GM21825 (cell line): ENCODE measurements at regions not wholly inside any gene's neighbourhood (a gene's known extent, or its start where the extent isn't known, plus 50 kb on each side); places are given as distances from the start of the nearest gene placed in this dataset.

Experiments used
- ATAC-seq: cut with Tn5 transposase; IDR thresholded peaks from one replicate; pipeline ENCODE4 v1.9.1; 2021; ENCODE audit warnings: mild to moderate bottlenecking, moderate library complexity; ENCODE audit not compliant: unreplicated experiment

- no peak for ATAC-seq
Observed at GRCh38 chr2:457262-457661, 169.4 kb upstream of the ALKAL2 start.

GRCh38 chr2:455913-456312, 168.0 kb upstream of the ALKAL2 start:
- no peak for ATAC-seq

DNA sequence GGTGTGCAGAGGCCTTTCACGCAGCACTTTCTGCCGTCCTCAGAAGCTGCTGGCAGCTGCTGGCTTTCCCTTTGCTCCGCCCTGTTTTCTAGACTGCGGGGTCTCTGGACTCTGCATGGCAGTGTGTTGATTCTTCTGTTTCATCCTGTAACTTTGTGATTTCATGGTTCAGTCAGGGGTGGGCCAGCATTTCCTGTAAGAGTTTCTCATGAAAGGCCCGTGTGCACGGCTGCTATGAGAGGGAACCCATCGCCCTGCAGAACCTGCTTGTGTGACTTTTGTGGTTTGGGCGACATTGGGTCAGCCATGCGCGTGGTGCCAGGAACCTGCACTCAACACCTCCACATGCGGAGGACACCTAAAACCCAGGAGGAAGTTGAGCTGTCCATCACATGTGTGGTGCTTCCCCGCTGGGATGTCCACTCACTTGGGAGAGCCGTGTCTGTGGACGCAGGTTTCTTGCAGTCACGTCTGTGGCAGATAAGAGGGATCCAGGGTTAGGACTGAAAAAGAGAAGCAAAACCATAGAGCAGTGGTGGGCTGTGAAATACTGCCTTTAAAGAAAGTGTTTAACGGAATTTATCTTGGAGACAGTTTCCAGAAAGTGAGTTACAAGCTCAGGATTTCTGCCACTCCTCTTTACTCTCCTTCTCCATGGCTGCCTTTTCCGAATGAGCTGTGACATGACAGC, 167.3 kb upstream of the ALKAL2 start:
- ATAC-seq = no peak

GRCh38 chr2:453132-453531, 165.2 kb upstream of the ALKAL2 start:
- no peak for ATAC-seq

- no peak for ATAC-seq
Observed at GRCh38 chr2:451495-451894, 163.6 kb upstream of the ALKAL2 start.

- ATAC-seq = no peak
Observed at GRCh38 chr2:449246-450067, 161.6 kb upstream of the ALKAL2 start.

DNA sequence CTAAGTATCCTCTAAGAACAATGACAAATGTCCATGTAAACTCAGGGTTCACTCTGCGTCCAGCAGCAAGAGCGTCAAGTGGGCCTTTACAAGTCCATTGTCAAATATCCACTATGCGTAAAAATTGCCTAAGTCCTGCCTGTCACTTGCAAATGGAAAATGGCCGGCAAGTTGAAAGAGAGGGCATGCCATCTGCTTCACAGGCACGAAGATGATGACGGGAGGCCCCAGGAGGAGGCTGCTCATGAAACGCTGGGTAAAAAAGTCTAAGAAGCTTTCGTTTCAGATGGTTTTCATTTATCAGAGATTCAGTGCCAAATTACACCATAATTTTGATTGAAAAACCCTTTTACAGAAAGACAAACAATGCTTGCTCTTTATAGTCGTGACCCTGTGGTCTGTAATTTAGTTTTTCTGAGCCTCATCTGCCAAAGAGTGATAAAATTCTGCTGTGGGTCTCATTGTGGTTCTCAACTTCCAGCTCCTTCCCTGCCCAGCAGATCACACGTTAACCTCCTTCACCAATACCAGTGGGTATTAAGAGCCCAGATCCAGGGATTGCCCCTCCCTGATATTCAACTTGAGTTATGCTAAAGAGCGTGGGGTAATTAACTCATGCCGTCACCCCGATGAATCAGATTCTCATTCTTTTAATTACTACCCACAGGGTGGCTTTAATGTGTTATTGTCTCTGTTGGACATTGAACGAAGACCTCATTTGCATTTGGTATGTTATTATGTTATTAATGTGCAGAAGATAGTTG, 160.2 kb upstream of the ALKAL2 start:
- ATAC-seq = no peak

GRCh38 chr2:446963-447530, 159.2 kb upstream of the ALKAL2 start:
- no peak for ATAC-seq

DNA sequence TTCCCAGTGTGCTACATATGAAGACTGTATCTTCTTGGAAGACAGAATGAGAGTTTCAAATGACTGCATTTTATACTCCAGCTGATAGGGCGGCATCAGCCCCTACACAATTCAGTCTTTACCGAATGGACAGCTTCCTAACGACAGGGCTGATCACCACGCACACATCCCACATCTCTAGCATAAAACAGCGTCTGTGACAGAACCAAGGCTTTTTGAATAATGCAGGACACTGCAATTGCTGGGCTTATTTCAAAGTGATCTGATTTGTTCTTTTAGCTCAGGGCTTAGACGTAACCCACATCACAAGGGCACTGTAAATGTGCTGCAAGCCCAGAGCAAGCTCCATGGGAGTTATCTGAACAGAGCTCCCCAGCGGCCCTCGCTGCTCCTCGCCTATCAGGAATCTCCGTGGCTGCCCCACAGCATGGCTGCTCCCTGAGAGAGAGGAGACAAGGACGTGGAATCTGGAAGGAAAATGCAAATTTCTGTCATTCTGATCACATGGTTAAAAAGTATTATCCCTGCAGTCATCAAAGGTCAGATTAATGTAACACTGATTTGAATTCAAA, 158.5 kb upstream of the ALKAL2 start:
- no peak for ATAC-seq

GRCh38 chr2:445896-446295, 158.0 kb upstream of the ALKAL2 start:
- ATAC-seq = no peak

GRCh38 chr2:444937-445884, 157.3 kb upstream of the ALKAL2 start:
- ATAC-seq = no peak

DNA sequence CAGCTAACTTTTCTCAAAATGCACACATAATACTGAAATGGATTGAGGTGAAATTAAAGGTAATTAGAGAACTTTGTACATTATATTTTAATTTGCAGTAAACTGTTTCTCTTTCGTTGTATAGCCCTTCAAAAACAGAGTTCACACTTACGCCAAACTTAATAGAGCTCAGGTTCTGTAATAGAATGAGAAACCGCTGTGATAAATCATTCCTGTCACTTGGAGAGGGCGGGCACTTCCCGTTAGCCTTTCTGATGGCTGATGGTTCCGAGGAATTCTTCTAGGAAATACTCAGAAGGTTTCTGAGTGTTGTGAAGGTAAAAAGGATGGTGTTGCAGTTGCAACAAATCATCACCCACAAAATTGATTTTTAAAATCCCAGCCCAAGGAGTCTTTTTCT, 155.8 kb upstream of the ALKAL2 start:
- no peak for ATAC-seq

DNA sequence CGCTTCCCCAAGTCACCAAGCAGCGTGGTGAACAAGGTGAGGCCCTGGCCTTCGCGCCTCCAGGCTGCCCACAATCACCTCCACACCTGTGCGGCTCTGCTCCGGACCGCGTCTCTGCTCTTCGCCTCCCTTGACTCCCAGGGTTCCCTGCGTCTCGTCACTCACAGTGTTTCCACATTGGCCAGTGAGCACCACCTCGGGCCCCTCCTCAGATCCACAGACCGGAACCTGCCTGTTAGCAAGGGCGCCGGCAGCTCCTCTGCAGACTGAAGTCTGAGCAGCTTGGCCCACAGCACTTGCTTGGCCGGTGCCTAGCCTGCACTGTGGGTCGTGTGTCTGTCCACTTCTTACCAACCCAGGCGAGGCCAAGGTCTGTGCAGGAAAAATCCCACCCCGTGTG, 155.3 kb upstream of the ALKAL2 start:
- ATAC-seq = no peak

DNA sequence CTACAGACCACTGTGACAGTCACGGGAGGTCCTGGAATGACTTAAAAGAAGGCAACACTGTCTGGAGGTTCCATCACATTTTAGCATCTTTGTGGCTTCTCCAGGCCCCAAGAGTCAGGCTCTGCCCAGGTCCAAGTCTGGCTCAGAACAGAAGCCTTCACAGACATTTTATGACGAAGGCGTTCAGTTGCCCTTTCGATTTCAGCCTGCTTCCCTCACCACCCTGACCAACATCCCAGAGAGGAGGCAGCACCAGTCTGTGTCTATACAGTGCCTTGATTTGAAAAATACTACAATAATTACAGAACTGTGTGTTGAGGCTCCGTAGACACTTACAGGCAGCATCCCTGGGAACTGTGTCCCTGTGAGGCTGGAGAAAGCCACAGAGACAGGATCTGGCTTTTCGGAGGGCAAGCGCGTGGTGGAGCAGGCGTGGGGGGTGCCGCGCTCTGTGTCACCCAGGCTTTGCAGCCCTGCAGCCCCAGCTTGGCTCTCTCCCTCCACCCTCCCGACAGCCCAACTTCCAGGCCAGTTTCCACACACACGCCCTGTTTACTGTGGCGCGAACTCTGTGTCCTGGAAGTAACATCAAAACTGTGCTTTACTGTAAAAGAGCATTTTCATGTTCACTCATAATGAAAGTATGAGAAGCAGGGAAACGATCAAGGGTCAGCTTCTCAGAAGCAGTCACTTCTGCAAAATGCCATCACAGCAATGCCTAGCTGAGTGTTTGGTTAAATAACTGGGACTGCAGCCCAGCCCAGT, 153.5 kb upstream of the ALKAL2 start:
- no peak for ATAC-seq

DNA sequence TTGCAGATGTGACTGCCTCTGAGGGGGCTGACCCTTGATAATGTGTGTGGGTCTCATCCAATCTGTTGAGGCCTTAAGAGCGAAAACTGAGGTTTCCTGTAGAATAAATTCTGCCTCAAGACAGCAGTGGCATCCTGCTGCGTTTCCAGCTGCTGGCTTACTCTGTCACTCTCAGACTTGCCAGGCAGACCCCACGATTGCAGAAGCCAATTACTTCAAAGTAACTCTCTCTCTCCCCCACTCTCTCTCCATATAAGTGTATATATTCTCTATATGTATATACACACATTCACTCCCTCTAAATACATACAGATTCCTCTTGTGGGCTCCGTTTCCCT, 152.5 kb upstream of the ALKAL2 start:
- ATAC-seq = no peak

- ATAC-seq = no peak
Observed at GRCh38 chr2:439556-440402, 151.9 kb upstream of the ALKAL2 start.

DNA sequence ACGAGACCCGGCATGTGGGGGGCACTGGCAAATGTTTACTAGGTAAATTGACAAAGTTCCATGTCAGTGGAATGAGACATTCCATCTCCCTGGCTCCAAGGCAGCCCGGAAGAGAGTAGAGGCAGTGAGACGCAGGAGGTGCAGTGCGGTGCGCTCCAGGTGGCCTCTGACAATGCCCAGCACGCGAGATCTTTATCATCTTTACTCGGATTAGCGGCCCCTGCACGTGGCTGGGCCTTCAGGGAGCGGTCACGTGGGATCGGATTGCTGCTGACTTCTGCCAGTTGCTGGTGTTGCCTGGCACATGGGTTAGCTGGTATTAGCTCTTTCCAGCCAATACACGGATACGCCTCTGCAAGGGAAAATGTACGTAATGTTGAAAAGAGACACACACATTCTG, 151.2 kb upstream of the ALKAL2 start:
- no peak for ATAC-seq

DNA sequence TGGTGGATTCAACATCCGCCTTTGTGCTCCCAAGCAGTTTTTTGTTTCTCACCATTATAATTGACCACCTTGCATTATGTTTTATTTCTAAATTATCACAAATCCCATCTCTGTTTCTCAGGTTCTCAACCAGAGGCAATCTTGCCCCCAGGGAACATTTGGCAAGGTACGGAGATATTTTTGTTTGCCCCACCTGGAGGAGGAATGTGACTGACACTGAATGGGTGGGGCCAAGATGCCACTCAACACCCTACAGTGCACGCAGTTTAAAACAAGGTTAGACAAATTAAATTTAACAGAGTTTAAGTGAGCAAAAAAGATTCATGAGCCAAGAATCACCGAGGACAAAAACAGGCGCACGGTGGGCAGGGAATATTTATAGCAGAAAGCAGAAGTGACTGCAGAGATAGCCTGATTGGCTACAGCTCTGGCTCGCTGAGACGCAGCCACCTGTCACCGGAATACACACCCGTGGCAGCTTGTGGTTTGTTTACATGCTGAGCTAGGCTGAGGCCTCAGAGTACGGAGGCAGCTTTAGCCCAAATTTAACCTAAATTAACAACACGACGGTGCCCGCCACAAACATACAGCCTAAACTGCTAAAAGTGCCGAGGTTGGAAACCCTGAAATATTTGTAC, 150.0 kb upstream of the ALKAL2 start:
- peak; percentile 99 for ATAC-seq
